OCI-LY3 (cell line): ENCODE measurements at regions not wholly inside any gene's neighbourhood (a gene's known extent, or its start where the extent isn't known, plus 50 kb on each side); places are given as distances from the start of the nearest gene placed in this dataset.

Source experiments
- EZH2phosphoT487 ChIP-seq: fragments of 200-600 bp; shearing (Covaris generic); IDR thresholded peaks from 2 replicates; pipeline ENCODE4 v1.6.1; 2018; ENCODE audit warnings: antibody characterized with exemption, mixed run types, low read depth
- TF ChIP-seq, protein P1 (sequence below): fragments of 200-600, 300-600 bp; sonication (generic); IDR thresholded peaks from 2 replicates; pipeline ENCODE4 v1.5.1; 2014; ENCODE audit warnings: antibody characterized with exemption, low read length, low read depth

DNA sequence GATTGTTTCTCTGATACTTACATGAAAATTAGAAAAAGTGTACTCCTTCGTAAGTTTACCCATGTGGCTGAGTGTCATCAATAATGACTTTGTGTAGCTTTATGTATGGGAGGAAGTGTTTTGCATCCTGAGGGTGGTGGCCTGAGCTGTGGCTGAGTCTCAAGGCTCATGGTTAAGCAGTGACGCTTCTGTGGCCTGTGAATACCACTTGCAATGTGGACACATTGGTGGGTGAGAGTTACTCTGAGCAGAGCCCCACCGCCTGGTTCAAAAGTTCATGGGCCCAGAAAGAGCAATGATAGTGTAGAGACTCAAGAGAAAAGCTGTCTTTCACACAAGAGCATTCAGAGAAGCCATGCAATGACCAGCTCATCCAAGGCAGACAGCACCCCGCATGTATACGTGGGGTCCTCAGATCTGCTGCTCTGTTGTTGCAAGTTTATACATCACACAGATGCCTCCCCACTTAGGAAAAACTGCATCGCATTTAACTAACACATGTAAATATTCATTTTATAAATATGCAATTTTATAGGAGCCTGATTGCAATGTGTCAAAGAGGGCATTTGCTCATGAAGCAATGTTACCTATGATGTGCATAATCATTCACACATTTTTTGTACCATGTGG is 55.1 kb upstream of the FRMD6 start:
- TF ChIP-seq, protein P1, sequence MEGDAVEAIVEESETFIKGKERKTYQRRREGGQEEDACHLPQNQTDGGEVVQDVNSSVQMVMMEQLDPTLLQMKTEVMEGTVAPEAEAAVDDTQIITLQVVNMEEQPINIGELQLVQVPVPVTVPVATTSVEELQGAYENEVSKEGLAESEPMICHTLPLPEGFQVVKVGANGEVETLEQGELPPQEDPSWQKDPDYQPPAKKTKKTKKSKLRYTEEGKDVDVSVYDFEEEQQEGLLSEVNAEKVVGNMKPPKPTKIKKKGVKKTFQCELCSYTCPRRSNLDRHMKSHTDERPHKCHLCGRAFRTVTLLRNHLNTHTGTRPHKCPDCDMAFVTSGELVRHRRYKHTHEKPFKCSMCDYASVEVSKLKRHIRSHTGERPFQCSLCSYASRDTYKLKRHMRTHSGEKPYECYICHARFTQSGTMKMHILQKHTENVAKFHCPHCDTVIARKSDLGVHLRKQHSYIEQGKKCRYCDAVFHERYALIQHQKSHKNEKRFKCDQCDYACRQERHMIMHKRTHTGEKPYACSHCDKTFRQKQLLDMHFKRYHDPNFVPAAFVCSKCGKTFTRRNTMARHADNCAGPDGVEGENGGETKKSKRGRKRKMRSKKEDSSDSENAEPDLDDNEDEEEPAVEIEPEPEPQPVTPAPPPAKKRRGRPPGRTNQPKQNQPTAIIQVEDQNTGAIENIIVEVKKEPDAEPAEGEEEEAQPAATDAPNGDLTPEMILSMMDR, result no peak
- TF ChIP-seq EZH2phosphoT487, result no peak
